ENCODE measurements at regions not wholly inside any gene's neighbourhood (a gene's known extent, or its start where the extent isn't known, plus 50 kb on each side); places are given as distances from the start of the nearest gene placed in this dataset.

DNA sequence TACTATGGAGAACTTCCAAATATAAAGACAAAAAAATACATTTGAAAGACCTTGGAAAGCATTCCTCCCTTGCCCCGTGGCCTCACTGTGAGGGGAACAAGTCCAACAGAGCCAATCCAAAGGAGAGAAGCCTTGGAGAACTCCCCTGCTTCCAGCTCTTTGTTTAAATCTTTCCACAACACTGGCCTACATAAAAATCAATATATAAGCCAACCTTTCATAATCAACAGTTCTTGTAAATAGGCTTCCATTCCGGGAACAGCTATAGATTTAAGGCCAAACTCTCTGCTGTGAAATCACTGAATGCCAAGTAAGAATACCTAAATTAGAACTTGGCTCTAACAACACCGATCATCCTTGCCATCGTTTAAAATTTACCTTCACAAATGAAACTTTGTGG lies 242.1 kb downstream of the HACE1 start:
- intact Hi-C loops (cut with micrococcal nuclease) = no loop called here

DNA sequence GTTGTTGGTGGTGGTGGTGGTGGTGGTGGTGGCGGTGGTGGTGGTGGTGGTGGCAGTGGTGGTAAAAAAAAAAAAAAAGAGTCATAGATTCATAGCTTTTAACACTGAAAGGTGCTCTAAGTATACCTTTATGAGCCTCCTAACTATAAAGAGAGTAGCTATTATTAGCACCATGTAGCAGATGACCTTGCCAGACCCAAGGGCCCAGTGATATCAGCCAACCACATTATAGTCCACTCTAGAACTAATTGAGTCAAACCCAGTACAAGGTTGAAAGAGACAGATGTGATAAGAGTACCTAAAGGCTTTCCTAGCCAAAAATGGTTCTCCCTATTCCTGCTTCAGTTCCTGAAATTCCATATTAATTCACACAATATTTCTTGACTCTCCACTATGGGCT lies 245.3 kb downstream of the HACE1 start:
- intact Hi-C loops (cut with micrococcal nuclease) = no loop called here

DNA sequence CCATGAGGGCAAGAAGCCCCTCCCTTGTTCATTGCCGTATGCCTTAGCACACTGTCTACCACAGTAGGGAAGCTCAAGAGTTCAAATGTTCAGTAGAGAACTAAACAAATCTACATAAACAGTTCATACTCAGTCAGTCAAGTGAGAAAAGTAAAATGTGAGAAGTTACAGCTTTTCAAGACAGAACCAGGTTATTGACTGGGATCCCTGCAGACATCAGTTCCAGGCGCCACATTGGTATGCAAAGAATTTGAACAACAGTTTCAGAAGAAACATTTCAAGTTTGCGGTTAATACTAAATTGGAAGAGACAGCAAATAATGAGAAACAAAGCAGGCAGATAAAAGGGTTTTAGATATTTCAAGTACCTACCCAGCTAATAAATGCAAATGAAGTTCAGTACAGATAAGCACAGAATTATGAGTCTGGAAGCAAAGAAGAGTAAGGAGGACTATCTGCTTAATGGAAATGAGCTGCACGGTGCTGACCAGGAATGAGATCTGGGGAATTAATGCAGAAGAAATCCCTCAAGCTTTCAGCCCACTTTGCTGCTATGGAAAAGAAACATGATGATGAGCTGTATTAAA lies 246.2 kb downstream of the HACE1 start:
- intact Hi-C loops (cut with micrococcal nuclease) = no loop called here

DNA sequence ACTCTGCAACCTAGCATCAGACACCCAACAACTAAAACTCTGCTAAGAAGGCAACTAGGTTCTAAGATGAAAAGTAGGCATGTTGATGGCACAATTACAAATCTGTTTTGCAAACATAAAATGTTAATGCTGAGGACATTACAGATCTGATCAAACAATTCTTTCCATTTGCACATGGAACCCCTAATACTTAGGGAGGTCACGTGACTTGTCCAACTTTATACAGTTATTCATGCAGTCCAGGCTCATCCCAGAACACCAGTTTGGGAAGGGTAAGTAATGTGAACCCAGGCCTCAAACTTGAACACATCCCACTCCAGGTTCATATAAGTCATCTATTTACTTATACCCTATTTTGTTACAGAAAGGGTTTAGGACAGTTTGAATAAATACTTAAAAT lies 247.2 kb downstream of the HACE1 start:
- intact Hi-C loops (cut with micrococcal nuclease) = no loop called here

DNA sequence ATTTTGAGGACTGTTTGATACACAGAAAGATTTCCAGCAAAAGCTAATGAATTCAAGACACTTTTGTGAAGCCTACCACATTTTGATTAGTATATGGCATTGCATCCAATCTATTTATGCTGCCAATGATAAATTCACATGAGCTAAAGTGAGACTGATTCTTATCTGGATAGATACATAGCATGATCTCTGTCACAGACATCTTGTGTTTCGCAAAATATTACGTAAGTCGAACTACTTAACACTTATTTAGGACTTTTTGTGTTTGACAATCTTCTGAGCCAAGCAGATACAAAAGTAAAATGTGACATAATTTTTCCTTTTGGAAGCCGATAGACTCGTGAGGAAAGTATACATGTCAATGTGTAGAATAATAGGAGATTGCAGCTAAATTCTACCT lies 251.6 kb downstream of the HACE1 start:
- intact Hi-C loops (cut with micrococcal nuclease) = no loop called here

DNA sequence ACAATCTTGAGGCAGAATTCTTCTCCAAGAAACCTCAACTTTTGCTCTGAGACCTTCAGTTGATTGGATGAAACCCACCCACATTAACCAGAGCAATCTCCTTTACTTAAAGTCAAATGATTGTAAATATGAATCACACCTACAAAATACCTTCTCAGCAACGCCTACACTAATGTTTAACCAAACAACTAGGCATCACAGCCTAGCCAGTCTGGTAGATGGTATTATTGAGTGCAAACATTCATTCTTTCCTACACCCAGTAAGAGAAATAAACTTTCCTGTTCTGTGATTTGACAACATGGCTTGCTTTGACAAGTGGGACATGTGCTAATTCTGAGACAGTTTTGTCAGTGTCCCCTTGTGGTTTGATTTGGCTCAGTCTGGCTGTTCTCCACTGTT lies 252.2 kb downstream of the HACE1 start:
- intact Hi-C loops (cut with micrococcal nuclease) = no loop called here

DNA sequence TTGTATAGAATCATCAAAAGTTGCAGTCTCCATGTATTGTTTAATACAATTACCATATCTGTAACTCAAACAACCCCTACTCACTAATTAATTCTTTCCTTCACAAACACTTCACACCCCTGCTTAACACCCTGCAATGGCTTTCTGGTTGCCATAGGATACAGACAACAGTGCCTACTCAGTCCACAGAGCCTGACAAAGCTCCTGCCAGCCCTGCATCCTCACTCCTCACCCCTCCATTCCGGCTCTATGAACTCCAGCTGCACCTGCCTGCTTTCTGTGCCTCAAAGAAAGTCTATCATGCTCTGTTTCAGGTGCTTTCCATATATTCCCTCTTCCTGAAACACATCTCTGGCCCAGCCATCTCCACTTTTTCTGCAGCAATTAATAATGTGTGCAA lies 253.4 kb downstream of the HACE1 start:
- intact Hi-C loops (cut with micrococcal nuclease) = no loop called here

DNA sequence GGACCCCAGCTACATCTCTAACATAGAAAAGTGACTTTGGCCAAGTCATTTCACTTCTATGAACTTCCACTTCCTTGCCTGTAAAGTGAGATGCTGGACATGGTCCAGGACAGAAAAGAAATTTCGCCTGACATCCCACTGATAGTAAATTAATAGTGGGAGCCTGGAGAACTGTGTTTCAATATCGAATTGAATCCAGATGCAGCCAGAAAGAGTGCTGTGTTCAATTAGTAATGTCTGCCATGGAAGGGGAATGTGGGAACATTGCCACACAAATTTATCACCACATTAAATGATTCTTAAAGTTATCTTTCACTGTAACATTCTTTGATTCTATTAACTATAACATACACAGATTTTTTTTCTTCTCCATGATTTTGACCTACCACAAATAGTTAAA lies 255.0 kb downstream of the HACE1 start:
- intact Hi-C loops (cut with micrococcal nuclease) = no loop called here

DNA sequence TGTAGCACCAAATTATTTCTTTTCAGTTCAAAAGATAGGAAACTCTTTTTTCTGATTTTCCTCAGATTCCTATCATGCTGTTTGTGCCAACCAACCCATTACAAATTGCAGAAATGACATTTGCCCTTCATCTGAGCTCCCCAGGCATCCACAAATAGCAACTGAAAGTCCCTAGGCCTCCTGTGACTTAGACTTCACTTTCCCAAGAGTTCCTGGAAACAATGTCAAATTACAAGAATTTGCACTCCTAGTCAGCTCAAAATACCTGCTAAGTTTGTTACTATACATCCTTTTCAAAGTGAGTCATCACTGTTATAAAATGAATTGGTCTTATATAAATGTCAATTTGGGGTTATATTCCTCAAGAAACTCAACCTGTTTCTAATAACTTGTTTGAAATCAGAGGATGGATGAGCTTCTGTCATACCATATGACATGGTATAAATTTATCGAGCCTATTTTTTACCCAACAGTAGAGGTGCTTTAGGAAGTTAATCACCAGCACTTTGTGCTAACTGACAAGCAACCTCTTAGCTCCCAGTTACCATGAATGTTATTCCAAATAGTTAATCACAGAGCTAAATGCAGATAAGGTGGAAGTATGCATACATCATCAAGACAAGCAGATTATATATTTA lies 256.5 kb downstream of the HACE1 start:
- intact Hi-C loops (cut with micrococcal nuclease) = no loop called here

DNA sequence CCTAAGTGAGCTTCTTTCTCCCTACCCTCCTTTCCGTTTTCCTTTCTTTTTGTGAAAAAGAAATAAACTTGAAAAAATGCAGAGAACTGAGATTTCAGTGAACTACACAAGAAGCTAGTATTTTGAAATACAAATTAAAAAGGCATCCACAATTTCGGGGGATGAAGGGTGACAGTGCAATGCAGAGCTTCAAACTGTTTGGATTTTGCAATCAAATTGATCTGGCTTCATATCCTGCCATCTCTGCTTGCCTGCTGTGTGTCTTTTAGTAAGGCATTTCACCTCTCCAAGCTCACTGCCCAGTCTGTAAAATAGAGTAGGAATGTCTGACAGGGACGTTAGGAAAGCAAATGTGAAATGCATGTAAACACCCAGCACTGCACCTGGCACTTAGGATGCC lies 258.0 kb downstream of the HACE1 start:
- intact Hi-C loops (cut with micrococcal nuclease) = no loop called here

DNA sequence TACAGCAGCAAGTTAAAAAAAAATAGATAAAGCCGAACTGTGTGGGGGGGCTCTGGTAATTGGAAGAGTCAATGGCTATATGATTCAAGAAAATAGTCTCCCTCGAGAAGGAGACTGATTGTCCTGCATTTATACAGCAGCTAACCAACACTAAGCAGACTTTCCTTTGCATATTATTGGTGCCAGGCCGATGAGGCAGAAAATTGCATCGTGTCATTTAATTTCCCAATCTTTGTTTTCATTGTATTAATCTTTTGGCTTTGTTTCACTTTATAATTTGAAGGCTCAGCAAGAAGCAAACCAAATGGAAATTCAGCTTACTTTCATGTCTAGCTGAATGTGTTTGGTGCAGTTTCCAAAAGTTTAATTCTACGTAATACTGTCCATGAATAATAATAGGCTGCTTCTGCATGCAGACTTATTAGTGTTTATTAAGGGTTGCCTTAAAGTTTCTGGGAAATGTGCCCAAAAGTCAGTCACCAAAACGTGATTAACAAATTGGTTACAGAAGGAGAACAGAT lies 258.5 kb downstream of the HACE1 start:
- intact Hi-C loops (cut with micrococcal nuclease) = no loop called here

DNA sequence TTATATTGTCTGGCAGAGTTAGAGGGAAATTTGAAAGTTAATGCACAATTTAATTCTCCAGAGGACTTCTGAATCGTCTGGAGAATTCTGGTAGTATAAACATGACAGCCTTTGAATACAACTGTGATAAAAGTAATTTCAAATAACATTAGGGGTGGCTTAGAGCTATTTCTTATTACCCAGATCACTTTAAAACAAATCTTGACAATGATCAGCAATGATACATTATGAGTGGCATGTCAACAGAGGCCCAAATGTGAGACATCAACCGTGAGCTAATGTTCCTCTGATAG lies 259.1 kb downstream of the HACE1 start:
- intact Hi-C loops (cut with micrococcal nuclease) = no loop called here

DNA sequence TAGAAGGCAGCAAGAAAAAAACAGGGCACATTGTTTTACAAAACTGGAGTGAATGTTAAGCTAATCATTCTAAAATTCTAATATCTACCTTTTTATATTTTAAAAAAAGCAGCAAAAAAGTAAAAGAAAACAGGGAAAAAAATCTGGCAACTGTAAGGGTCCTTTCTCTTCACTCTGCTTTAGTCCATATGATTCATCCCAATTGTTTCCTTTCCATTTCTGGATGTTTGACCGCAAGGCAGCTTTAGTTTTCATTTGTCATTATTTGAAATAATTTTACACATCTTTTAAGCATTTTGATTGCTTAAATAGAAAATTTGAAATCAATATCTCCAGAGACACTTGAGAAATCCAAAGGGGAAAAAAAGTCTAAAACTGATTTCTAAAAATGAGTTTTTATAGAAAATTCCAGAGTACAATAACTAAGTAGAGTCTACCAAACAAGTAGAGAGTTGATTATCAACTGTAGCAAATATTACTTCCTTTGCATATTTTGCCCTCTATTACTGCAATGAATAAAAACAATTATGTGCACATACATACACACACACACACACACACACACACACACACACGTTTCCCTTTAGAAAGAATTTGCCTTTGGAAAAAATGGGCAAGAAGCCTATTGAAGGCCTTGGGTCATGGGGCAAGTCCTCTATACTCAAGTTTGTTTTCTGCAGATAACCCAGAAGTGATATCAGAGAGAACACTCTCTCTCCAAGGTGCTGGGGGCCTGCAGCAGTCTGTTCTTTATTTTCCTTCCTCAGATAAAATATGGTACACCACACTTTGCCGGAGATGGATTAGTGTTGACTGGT lies 259.7 kb downstream of the HACE1 start:
- intact Hi-C loops (cut with micrococcal nuclease) = no loop called here

DNA sequence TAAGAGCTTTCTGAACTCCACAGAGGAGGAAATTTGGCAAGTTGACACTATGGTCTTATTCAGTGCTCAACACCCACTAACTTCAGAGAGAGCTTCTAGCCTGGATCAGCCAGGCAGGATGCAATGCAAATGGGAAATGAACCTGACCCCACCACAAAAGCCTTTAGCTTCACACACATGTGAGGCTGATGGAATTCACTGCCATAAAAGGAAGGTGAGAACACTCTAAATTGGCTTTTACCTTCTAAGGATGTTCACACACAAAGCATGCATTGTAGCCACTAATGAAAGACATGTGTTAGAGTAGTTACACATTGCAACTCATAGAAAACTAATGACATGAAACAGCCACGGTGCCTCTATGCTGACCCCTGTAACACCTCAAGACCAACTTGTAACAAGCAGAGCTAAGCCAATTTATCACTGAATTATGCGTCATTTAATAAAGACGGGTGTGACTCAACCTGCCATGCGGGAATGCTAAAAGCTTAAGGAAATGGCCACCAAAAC lies 262.1 kb downstream of the HACE1 start:
- intact Hi-C loops (cut with micrococcal nuclease) = no loop called here

DNA sequence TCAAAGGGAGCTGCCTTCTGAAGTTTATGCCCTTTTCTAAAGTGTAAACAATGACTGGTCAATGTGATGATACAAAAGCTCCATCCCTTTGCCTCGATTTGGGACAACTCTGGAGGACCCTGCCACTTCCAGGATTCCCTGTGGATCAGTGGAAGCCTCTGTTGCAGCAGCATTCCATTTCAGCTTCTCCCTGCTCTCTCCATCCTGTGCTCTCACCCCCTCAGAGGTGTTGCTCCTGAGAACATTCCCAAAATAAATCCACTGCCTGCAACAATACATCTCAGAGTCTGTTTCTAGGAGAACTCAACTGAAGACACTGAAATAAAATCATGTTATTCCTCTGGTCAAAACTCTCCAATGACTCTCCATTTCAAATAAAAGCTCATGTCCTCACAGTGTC lies 263.6 kb downstream of the HACE1 start:
- intact Hi-C loops (cut with micrococcal nuclease) = no loop called here

DNA sequence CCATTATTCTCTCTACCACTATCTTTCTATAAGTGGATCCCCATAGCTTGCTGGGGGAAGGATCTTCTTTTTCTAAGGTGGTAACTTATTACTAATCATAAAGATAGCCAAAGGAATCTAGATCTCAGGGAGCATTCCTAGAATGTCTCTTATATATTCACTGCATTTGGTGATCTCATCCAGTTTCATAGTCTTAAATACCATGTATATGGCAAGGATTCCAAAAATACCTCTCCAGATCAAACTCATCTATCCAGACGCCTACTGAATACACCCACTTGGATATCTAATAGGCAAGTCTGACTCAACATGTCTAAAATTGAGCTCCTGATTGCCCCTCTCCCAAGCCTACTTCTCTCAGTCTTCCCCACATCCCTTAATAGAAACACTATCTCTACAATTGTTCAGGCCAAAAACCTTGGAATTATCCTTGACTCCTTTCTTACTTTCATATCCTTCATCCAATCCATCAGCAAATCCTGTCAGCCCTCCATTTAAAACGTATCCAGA lies 264.4 kb downstream of the HACE1 start:
- intact Hi-C loops (cut with micrococcal nuclease) = no loop called here

DNA sequence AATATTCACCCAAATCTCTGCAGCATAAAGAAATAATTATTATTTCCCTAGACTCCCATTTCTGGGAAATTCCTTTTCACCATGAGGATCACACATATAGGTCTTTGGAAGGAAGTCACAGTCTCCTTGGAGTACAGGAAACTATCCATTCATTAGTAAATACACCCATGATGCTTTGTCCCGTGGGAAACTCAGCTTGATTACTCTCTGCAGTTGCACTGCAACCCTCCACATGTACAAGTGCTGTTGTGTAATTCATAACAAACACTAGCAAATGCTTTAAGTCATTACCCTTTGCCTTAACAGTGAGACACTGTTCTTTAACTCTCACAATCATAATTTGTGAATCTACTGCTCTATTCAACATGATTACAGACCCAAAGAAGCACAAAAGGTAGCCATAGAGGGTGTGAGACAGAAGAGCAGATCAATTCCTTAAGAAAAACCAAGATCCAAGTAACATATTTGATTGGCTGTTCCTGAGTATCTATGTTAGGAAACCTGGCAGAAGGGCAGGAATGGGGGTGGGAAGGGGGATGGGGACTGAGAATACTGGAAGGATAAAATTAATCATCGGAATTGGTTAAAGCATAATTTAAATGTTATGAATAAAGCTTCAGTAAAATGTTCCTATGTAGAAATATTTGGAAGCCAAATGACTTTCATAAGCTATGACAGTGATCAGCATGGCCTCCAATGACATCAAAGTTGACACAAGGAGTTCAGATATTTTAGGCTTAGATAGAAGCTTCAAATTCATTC lies 268.0 kb downstream of the HACE1 start:
- intact Hi-C loops (cut with micrococcal nuclease) = no loop called here

DNA sequence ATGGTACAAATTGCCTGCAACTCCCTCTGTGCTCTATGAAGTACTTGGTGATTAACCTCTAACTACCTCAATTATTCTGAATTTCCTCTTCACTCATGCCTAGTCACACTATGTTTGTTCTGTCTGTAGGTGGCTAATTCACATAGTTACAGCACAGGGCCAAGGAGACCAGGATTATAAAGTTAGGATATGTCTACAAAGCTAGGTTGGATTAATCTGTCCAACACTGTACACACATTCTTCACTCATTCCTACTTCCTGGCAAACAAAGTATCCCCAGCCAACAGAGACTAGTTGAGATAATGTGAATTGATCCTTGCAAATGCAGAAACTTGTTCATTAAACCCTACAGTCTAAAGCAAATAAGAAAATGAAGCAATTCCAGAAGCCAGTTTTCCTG lies 269.8 kb downstream of the HACE1 start:
- intact Hi-C loops (cut with micrococcal nuclease) = no loop called here

DNA sequence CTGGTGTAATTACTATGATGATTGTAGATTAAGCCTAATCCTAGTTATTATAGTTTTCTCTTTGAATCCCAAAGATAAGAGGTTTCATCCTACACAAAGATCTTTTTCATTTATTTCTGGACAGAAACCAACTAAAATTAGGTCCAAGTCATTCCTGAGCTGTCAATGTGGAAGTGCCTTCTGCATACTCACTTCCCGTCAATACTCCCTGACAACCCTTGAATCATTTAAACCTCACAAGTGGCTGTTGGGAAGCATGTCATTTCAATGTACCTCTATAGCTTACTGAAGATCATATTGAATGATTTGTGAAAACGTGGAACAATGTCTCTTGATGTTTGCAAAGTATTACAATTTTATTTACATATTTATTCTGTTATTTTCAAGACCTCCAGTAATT lies 274.1 kb downstream of the HACE1 start:
- intact Hi-C loops (cut with micrococcal nuclease) = no loop called here

DNA sequence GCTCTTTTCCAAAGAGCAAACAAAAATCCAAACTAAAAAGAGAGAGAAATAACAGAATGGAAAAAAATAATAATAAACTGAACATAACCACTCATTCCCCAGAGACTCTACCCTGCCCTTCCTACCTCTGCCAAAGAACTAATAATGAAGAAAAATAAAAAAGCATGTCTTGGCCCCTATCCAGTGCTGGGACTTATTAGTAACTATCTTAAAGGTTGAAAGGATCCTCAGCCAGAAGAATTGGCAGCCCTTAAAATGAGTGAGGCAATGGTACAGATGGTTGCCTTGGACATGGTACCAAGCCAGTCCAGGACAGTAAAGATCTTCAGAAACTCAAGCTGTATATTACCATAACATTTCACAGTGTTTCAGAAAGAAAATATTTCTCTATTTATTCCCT lies 279.3 kb downstream of the HACE1 start:
- intact Hi-C loops (cut with micrococcal nuclease) = no loop called here

DNA sequence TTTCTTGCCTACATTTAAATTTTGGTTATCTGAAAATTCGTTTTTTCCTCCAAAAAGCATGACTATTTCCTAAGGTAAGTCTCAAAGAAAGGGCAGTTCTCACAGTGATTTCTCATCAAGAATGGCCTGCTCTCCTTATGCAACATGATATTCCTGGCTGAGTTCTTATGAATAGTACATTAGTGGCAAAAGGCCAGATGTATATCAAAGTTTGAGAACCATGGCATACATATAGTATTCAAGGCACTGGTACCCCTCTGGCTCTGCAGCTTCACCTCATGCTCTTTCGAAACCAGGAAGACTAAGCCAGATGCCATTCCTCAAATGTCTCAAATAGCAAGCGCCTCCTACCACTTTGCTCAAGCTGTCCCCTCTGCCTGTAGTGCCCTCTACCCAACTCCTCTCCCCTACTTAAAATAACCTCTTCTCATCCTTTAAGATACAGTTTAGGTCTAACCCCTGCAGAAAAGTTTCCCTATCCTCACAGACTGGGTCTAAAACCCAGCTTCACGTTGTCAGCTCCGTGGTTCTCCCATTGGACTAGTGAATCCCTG lies 280.3 kb downstream of the HACE1 start:
- intact Hi-C loops (cut with micrococcal nuclease) = no loop called here
